ENCODE measurements at regions not wholly inside any gene's neighbourhood (a gene's known extent, or its start where the extent isn't known, plus 50 kb on each side); places are given as distances from the start of the nearest gene placed in this dataset.

GRCh38 chr4:153075836-153076518 is 128.3 kb upstream of the TRIM2 start:
- no peak for DNase-seq (ENCODE audit: low spot score)
- no peak for FAIRE-seq

GRCh38 chr4:153076861-153077260 is 127.4 kb upstream of the TRIM2 start:
- FAIRE-seq (no peak), DNase-seq (ENCODE audit: low spot score) (no peak)

GRCh38 chr4:153079857-153080391 is 124.3 kb upstream of the TRIM2 start:
- no peak for DNase-seq (ENCODE audit: low spot score)
- no peak for FAIRE-seq

DNA sequence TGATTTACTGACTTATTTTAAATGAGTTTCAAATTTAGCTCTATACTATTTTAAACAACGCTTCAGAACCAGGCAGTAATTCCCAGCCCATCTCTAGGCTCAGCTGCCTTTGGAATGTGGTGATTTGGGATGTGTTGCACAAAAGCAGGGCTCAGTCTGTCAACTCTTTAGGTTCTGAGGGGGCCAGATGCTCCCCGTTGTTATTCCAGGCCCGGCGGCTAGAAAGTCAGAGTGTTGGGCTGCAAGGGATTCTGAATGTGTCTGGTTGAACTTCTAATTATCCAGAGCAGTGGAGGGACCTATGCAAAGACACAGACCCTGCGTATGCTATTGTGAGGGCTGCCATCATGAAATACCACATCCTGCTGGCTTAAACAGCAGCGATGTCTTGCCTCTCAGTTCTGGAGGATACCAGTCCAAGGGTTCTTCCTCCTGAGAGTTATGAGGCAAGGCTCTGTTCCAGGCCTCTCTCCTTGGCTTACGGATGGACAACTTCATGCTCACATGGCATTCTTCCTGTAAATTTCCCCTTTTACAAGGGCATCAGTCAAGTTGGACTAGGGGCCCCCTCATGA is 123.2 kb upstream of the TRIM2 start:
- no peak for FAIRE-seq
- DNase-seq (ENCODE audit: low spot score) = no peak

DNA sequence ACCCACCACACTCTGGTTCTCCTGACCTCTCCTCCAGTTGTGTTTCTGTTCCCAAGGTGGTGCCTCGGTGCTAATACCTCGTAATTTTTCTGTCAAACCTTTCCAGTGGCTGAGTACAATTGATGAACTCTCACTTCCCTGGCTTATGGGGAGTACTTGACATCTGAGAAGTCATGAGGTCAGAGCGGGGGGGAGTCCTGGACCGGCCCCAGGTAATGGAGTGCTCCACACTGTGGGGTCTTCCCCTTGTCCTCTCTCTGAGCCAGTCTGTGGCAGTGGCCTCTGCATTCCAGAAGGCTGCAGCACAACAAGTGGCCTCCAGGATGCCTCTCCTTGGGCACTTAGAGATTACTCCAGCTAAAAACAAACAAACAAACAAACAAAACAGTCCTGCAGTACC is 122.5 kb upstream of the TRIM2 start:
- no peak for DNase-seq (ENCODE audit: low spot score)
- no peak for FAIRE-seq

- FAIRE-seq = no peak
- DNase-seq (ENCODE audit: low spot score) = no peak
Measured at GRCh38 chr4:153082322-153083301, 121.6 kb upstream of the TRIM2 start.

- DNase-seq (ENCODE audit: low spot score) (peak; percentile 62), FAIRE-seq (peak; percentile 62)
Measured at GRCh38 chr4:153083447-153083947, 120.7 kb upstream of the TRIM2 start.

- FAIRE-seq (no peak), DNase-seq (ENCODE audit: low spot score) (no peak)
Measured at GRCh38 chr4:153084224-153084979, 119.8 kb upstream of the TRIM2 start.

DNA sequence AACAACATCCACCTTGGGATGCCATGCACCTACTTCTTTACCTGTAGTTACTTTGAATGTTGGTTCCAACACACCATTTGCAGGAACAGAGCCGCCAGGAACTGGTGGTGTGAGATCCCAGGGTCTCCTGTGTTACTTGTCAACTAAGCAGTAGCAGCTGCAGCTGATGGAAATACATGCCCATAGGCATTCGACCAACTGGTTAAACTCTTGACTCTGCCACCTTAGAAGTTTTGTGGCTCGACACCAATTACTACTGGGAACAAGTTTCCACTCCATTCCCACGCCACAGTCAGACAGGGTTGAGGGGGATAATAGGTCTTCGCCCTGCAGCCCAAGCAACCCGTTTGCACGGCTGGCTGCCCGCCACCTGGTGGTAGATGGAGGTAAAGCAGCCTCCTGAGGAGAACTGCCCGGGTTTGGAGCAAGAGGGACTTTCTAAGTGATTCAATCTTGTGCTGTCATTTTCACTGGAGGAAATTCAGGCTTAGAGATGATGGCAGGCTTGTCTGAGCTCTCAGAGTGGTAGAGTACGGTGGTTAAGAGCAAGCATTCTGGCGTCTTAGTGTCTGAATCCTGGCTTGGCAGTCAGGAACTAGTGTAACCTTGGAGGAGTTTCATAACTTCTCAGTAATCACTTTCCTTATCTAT is 119.1 kb upstream of the TRIM2 start:
- DNase-seq (ENCODE audit: low spot score) (peak; percentile 43), FAIRE-seq (no peak)

GRCh38 chr4:153087671-153088194 is 116.5 kb upstream of the TRIM2 start:
- DNase-seq (ENCODE audit: low spot score) (no peak), FAIRE-seq (no peak)

DNA sequence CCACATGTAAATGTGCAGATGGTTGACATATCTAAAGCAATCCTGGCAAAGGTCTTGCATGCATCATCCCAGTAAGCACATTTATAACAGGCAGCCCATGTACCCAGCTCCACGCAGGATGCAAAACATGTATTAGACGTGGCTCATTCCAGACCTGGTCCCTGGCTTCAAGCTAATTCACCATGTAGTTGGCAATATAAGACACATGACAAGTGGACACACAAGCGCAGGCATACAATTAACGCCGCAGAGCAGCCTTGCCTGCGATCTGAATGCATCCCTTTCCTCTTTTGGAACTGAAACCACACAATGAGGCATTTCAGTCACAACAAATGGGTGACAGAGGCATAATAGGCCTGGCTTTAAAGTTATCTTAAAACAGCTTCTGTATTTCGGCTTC is 114.5 kb upstream of the TRIM2 start:
- FAIRE-seq = no peak
- no peak for DNase-seq (ENCODE audit: low spot score)

GRCh38 chr4:153090181-153090580 is 114.1 kb upstream of the TRIM2 start:
- FAIRE-seq = no peak
- no peak for DNase-seq (ENCODE audit: low spot score)

DNA sequence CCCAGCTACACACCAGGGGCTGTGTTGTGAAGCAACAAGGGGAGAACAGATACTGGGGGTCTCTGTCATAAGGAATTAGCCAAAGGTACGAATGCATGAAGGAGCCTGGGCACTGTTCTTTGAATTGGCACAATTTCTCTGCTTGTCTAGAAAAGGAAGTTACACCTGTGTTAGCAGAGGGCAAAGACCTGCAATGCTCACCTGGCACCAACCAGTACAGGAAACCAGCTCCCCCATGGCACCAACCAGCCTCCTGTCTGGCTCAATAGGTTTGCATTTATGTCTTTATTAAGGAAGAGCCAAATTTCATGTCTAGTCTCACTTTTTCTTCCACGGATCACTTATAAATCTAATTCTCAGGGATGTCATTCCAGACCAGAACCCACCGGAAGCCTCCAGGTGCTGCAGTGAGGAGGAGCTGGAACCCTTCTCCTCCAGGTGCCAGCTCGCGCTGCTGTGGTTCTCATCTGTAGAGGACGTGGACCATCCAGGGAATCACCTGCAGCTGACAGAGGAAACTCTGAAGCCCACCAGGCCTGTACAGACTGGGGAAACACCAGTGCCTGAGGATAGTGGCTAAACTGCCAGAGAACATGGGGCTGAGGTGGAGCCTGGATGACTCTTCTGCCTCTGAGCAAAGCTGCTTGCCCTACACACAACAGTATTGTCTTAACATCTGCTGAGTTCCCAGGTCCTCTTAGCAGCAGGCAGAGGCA is 113.4 kb upstream of the TRIM2 start:
- no peak for FAIRE-seq
- DNase-seq (ENCODE audit: low spot score) = no peak

DNA sequence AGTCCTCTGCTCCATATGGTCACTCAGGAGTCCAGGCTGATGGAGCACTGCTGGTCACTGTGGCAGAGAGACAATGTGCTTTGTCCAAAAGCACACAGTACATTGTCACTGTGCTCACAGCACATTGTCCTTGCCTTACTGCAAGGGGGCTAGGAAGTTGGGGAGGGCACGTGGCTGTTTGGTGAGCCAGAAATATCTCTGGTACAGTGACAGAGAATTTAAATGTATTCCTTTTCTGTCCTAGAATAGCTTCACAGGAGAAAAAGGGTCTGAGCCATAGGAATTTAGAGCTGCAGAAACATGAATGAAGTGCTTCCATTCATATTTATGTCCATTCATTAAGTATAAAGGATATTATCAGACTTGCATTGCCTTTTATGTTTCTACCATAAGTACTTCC is 110.8 kb upstream of the TRIM2 start:
- DNase-seq (ENCODE audit: low spot score) (no peak), FAIRE-seq (no peak)

GRCh38 chr4:153093802-153094201 is 110.4 kb upstream of the TRIM2 start:
- FAIRE-seq = no peak
- no peak for DNase-seq (ENCODE audit: low spot score)

- FAIRE-seq (no peak), DNase-seq (ENCODE audit: low spot score) (no peak)
Measured at GRCh38 chr4:153094435-153094834, 109.8 kb upstream of the TRIM2 start.

DNA sequence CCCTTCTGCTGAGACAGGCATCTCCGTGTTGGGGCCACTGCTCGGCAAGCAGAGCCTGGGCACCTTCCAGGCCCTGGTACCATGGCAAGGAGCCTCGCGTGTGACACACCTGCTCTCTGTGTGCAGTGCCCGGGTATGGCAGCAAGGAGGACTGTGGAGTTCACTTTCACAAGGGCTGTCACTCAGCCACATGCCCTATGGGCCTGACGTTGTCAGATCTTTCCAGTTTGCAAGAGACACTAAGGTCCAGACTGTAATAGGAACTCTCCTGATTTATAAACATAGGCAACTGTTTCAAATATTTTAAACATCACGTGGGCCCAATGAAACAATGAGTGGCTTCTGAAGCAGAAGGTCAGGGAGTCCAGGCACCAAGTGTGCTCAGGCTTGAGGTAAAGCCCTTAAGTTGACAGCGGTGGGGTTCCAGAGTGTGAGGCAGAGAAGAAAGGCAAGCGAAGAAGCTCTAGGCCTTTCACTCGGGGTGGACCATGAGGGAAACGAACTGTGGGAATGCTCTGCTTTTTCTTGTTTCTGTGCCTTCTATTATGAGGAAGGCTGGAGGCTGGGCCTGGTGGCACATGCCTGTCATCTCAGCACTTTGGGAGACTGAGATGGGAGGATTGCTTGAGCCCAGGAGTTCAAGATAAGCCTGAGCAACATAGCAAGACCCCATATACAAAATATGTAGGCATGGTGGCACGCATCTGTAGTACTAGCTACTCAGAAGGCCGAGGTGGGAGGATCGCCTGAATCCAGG is 108.6 kb upstream of the TRIM2 start:
- FAIRE-seq = no peak
- no peak for DNase-seq (ENCODE audit: low spot score)

DNA sequence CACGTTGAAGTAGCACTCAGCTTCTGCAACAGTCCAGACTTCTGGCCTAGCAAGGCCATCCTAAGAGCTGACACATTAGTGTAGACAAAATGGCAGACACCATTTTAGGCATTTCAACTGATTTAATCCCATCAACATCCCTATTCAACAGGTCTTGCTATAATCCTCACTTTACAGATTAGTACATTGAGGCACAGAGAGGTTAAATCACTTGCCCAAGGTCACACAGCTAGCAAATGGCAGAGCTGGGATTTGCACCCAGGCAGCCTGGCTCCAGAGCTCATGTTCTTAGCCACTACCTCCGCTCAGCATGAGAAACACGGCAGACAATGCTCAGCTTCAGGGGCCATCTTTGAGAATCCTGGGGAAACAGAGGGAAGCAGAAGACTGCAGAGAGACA is 107.9 kb upstream of the TRIM2 start:
- no peak for FAIRE-seq
- DNase-seq (ENCODE audit: low spot score) = no peak

DNA sequence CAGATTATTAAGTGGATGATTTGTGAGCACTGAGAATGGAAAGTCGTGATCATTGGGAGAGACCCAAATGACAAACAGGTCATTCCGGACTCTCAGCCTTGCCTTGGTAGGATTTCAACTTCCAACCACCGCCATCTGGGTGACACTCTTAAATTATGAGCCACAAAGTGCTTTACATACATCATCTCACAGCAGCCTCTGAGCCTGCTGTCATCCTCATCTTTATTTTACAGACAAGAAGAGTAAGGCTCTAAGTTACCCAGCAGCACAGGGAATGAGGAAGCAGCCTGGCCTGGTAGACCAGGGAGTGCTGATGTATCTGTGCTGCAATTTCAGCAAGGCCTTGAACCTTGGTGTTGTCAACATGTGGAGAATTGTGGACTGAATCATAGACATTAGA is 105.8 kb upstream of the TRIM2 start:
- no peak for FAIRE-seq
- no peak for DNase-seq (ENCODE audit: low spot score)

All from RCC 7860 (cell line).